Trophoblast cell (in vitro differentiated cells and primary cell): ENCODE measurements at regions not wholly inside any gene's neighbourhood (a gene's known extent, or its start where the extent isn't known, plus 50 kb on each side); places are given as distances from the start of the nearest gene placed in this dataset.

ENCODE experiments used
- DNase-seq, 2 donors: peaks; one replicate each; pipeline ENCODE4 v3.0.0-alpha.2; 2016
- H2AFZ ChIP-seq: 2 replicates; pipeline ENCODE4 v1.6.1; 2013; ENCODE audit warnings: low read length, moderate library complexity, mild to moderate bottlenecking; ENCODE audit not compliant: insufficient read depth, poor library complexity
- H2AK5ac ChIP-seq: 2 replicates; pipeline ENCODE4 v1.6.1; 2013; ENCODE audit warnings: mild to moderate bottlenecking, low read length
- H2BK120ac ChIP-seq: 2 replicates; pipeline ENCODE4 v1.6.1; 2013; ENCODE audit warnings: low read length, mild to moderate bottlenecking, moderate library complexity; ENCODE audit not compliant: insufficient read depth, poor library complexity
- H2BK12ac ChIP-seq: 2 replicates; pipeline ENCODE4 v1.6.1; 2013; ENCODE audit warnings: mild to moderate bottlenecking, low read length, moderate library complexity
- H2BK5ac ChIP-seq: 2 replicates; pipeline ENCODE4 v1.6.1; 2013; ENCODE audit warnings: low read length, low read depth, moderate library complexity, mild to moderate bottlenecking; ENCODE audit not compliant: poor library complexity
- H3K14ac ChIP-seq: 2 replicates; pipeline ENCODE4 v1.6.1; 2013; ENCODE audit warnings: mild to moderate bottlenecking, low read length
- H3K18ac ChIP-seq: 2 replicates; pipeline ENCODE4 v1.6.1; 2013; ENCODE audit warnings: mild to moderate bottlenecking, low read length
- H3K23ac ChIP-seq: 2 replicates; pipeline ENCODE4 v1.6.1; 2013; ENCODE audit warnings: low read length
- H3K27ac ChIP-seq: 2 replicates; pipeline ENCODE4 v1.5.1; 2013; ENCODE audit warnings: low read depth, mild to moderate bottlenecking, inconsistent platforms, low read length, moderate library complexity
- H3K27me3 ChIP-seq: 2 replicates; pipeline ENCODE4 v1.6.1; 2013; ENCODE audit warnings: inconsistent platforms, mild to moderate bottlenecking, low read length, moderate library complexity; ENCODE audit not compliant: insufficient read depth
- H3K36me3 ChIP-seq, 2 experiments: 1 replicate in 1 of 2; 2 replicates in 1 of 2; pipeline ENCODE4 v1.6.1; 2013; ENCODE audit warnings: low read length in 2 of 2, mild to moderate bottlenecking in 2 of 2, moderate library complexity in 1 of 2; ENCODE audit not compliant: insufficient read depth in 2 of 2, control insufficient read depth in 1 of 2
- H3K4ac ChIP-seq: 2 replicates; pipeline ENCODE4 v1.6.1; 2013; ENCODE audit warnings: low read depth, mild to moderate bottlenecking, low read length, moderate library complexity
- H3K4me1 ChIP-seq, 2 experiments: 1 replicate in 1 of 2; 2 replicates in 1 of 2; pipeline ENCODE4 v1.6.1; 2013; ENCODE audit warnings: low read length in 2 of 2, mild to moderate bottlenecking in 2 of 2, moderate library complexity in 1 of 2; ENCODE audit not compliant: insufficient read depth in 2 of 2, control insufficient read depth in 1 of 2
- H3K4me2 ChIP-seq: 2 replicates; pipeline ENCODE4 v1.6.1; 2013; ENCODE audit warnings: inconsistent platforms, mild to moderate bottlenecking, low read length, moderate library complexity
- H3K4me3 ChIP-seq: 2 replicates; pipeline ENCODE4 v1.5.1; 2013; ENCODE audit warnings: mild to moderate bottlenecking, low read depth, low read length, inconsistent platforms
- H3K79me1 ChIP-seq: one replicate; pipeline ENCODE4 v1.6.1; 2013; ENCODE audit warnings: low read length
- H3K79me2 ChIP-seq: 2 replicates; pipeline ENCODE4 v1.6.1; 2013; ENCODE audit warnings: low read length, mild to moderate bottlenecking; ENCODE audit not compliant: control insufficient read depth, insufficient read depth, poor library complexity
- H3K9ac ChIP-seq: 2 replicates; pipeline ENCODE4 v1.6.1; 2013; ENCODE audit warnings: mild to moderate bottlenecking, low read length
- H3K9me3 ChIP-seq: 2 replicates; pipeline ENCODE4 v1.6.1; 2013; ENCODE audit warnings: low read depth, mild to moderate bottlenecking, control low read depth, inconsistent platforms, low read length; ENCODE audit not compliant: insufficient read depth
- H4K12ac ChIP-seq: 2 replicates; pipeline ENCODE4 v1.6.1; 2013; ENCODE audit warnings: low read depth, mild to moderate bottlenecking, low read length, moderate library complexity
- H4K8ac ChIP-seq: 2 replicates; pipeline ENCODE4 v1.6.1; 2013; ENCODE audit warnings: low read depth, mild to moderate bottlenecking, low read length, moderate library complexity
- H4K91ac ChIP-seq: one replicate; pipeline ENCODE4 v1.6.1; 2013; ENCODE audit warnings: low read depth, mild to moderate bottlenecking, low read length, moderate library complexity
- WGBS: extraction: QIAGEN DNeasy Blood & Tissue Kit; methylation state at CpG from one replicate; pipeline ENCODE4 v1.1.7; 2013; ENCODE audit warnings: missing lambda C conversion rate; ENCODE audit not compliant: insufficient read length, insufficient coverage; ENCODE audit errors: extremely low coverage; 5-methylcytosine and 5-hydroxymethylcytosine counted together

DNA sequence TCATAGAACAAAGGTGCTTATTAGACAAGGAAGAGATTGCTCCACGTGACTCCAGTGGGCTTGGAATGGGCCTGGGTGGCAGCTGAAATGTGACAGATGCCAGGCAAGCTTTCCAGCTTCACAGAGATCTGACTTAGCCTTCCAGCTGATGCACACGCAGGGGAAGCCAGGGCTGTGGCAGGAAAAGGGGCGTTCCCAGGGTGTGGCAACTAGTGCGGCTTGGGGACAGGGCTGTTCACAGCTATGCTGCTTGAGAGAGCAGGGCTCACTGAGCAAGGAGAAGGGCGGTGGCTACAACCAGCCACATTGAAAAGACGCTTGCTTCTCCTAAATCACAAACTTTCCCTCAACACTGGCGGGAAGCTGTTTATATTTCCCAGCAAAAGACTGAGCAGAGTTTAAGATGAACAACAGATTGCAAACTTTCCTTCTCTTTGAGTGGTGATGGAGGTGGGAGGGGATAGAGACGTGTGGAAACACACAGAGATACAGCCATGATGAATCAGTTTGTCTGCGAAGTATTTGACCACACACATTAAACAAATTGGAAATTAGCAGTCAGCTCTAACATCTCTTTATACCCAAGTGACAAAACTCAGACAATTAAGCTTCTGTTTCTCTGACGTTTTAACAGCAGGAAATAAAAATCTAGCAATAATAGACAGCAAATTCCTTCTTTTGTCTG, 127.5 kb downstream of the BDH1 start:
- H2AK5ac ChIP-seq, result no peak overlapping the region
- H2BK12ac ChIP-seq, result no peak overlapping the region
- H2BK5ac ChIP-seq, result no peak overlapping the region
- no peak overlapping the region for H4K91ac ChIP-seq
- H4K8ac ChIP-seq, result no peak overlapping the region
- no peak overlapping the region for H4K12ac ChIP-seq
- no peak overlapping the region for H3K23ac ChIP-seq
- H3K18ac ChIP-seq, result no peak overlapping the region
- H3K9me3 ChIP-seq, result no peaks in the 10 kb centered on the region
- no peak overlapping the region for H3K14ac ChIP-seq
- no peak overlapping the region for H3K4me2 ChIP-seq
- H3K79me2 ChIP-seq, result no peaks in the 10 kb centered on the region
- no peaks in the 10 kb centered on the region for H3K36me3 ChIP-seq
- no peak overlapping the region for H3K9ac ChIP-seq
- H3K4me1 ChIP-seq, result peaks cover 0 to 3% of the 10 kb centered on the region in 2 experiments
- H3K4ac ChIP-seq, result no peak overlapping the region
- no peak overlapping the region for H2AFZ ChIP-seq
- H3K4me3 ChIP-seq, result no peak overlapping the region
- no peak overlapping the region for H2BK120ac ChIP-seq
- no peak overlapping the region for H3K27ac ChIP-seq
- no CpG with 5 or more reads among the region's 10 CpGs for WGBS
- H3K27me3 ChIP-seq, result no peaks in the 10 kb centered on the region
- DNase-seq, result no peak
- H3K79me1 ChIP-seq, result no peaks in the 10 kb centered on the region

GRCh38 chr3:197427021-197427420, 128.6 kb upstream of the DLG1 start:
- no peak overlapping the region for H3K27ac ChIP-seq
- no peak overlapping the region for H2BK120ac ChIP-seq
- H3K4me3 ChIP-seq, result no peak overlapping the region
- no peak overlapping the region for H4K12ac ChIP-seq
- no peak overlapping the region for H3K9ac ChIP-seq
- no peak overlapping the region for H3K14ac ChIP-seq
- H3K4ac ChIP-seq, result no peak overlapping the region
- WGBS, result no CpG with 5 or more reads among the region's 8 CpGs
- H3K9me3 ChIP-seq, result no peaks in the 10 kb centered on the region
- no peak overlapping the region for H2BK12ac ChIP-seq
- no peak overlapping the region for H4K91ac ChIP-seq
- no peak overlapping the region for H2AK5ac ChIP-seq
- no peaks in the 10 kb centered on the region for H3K79me1 ChIP-seq
- H3K27me3 ChIP-seq, result no peaks in the 10 kb centered on the region
- H3K23ac ChIP-seq, result no peak overlapping the region
- H2AFZ ChIP-seq, result no peak overlapping the region
- no peak overlapping the region for H2BK5ac ChIP-seq
- H3K18ac ChIP-seq, result no peak overlapping the region
- no peak for DNase-seq
- no peaks in the 10 kb centered on the region for H3K36me3 ChIP-seq
- H4K8ac ChIP-seq, result no peak overlapping the region
- H3K4me2 ChIP-seq, result no peak overlapping the region
- H3K79me2 ChIP-seq, result no peaks in the 10 kb centered on the region
- H3K4me1 ChIP-seq, result peaks cover 0 to 3% of the 10 kb centered on the region in 2 experiments

DNA sequence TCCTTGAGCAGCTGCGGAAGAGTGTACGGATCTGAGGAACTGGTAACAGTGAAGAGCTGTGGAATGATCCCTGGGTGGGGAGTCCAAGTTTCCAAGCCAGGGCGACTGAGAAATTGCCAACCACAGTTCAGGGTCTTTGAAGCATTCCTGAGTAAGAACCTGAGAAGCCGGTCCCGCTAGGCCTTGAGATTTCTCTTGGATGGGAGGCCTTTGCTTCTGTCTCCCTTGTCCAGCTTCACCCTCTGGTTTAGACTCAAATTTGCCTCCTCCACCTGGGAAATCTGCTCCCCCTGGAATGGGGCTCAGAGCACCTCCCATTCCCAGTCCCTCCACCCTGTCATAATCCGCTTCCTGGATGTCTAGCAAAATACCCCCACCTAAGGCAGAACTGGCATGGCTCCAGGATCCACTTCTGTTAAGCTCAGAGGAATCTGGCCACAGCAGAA, 127.7 kb upstream of the DLG1 start:
- Histone ChIP-seq H4K91ac (no peak overlapping the region), H3K14ac (no peak overlapping the region), H3K27me3 (no peaks in the 10 kb centered on the region), H3K4ac (no peak overlapping the region), H3K79me1 (no peaks in the 10 kb centered on the region), H2BK120ac (no peak overlapping the region), H3K23ac (no peak overlapping the region), H3K27ac (no peak overlapping the region), H2BK12ac (no peak overlapping the region), H3K18ac (no peak overlapping the region), H3K4me3 (no peak overlapping the region), H3K4me2 (no peak overlapping the region), H2AK5ac (no peak overlapping the region), H3K9ac (no peak overlapping the region), H2BK5ac (no peak overlapping the region), H3K4me1 (peaks cover 0 to 3% of the 10 kb centered on the region in 2 experiments), H3K79me2 (no peaks in the 10 kb centered on the region), H4K12ac (no peak overlapping the region), H2AFZ (no peak overlapping the region), H3K9me3 (no peaks in the 10 kb centered on the region), H4K8ac (no peak overlapping the region), H3K36me3 (no peaks in the 10 kb centered on the region)
- DNase-seq, result no peak
- WGBS, result no CpG with 5 or more reads among the region's 6 CpGs

GRCh38 chr3:197425485-197426120, 127.2 kb upstream of the DLG1 start:
- Histone ChIP-seq H3K14ac (no peak overlapping the region), H4K12ac (no peak overlapping the region), H3K9ac (no peak overlapping the region), H3K27ac (no peak overlapping the region), H2AFZ (no peak overlapping the region), H4K91ac (no peak overlapping the region), H3K79me1 (no peaks in the 10 kb centered on the region), H2BK12ac (no peak overlapping the region), H3K27me3 (no peaks in the 10 kb centered on the region), H3K18ac (no peak overlapping the region), H2BK120ac (no peak overlapping the region), H3K4ac (no peak overlapping the region), H2BK5ac (no peak overlapping the region), H3K4me1 (peaks cover 0 to 3% of the 10 kb centered on the region in 2 experiments), H3K4me2 (no peak overlapping the region), H4K8ac (no peak overlapping the region), H2AK5ac (no peak overlapping the region), H3K79me2 (no peaks in the 10 kb centered on the region), H3K23ac (no peak overlapping the region), H3K9me3 (no peaks in the 10 kb centered on the region), H3K4me3 (no peak overlapping the region), H3K36me3 (no peaks in the 10 kb centered on the region)
- no CpG with 5 or more reads among the region's 14 CpGs for WGBS
- DNase-seq, result no peak
